GM19328 (cell line): ENCODE measurements at regions not wholly inside any gene's neighbourhood (a gene's known extent, or its start where the extent isn't known, plus 50 kb on each side); places are given as distances from the start of the nearest gene placed in this dataset.
"Not testable (repeated sequence)": the region's sequence is repeated elsewhere in the genome, so short reads cannot be mapped to it uniquely, and the experiment has no call there.

Source experiments
- ATAC-seq: cut with Tn5 transposase; IDR thresholded peaks from one replicate; pipeline ENCODE4 v1.9.1; 2021; ENCODE audit warnings: mild to moderate bottlenecking, moderate library complexity; ENCODE audit not compliant: unreplicated experiment

DNA sequence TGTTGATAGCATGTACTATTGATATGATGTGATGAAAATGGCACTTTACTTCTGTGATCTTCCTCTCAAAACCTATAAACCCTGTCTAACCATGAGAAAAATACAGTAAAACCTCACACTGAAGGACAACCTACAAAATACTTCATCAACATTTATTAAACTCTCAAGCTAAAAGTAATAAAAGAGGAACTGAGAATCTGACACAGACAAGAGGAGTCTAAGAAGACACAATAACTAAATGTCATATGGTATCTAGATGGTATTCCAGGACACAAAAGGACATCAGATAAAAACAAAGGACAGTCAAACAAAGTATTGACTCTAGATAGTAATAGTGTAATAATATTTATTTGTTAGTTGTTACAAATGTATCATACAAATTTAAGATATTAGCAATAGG lies 655.3 kb downstream of the SH3BGRL start:
- no peak for ATAC-seq

DNA sequence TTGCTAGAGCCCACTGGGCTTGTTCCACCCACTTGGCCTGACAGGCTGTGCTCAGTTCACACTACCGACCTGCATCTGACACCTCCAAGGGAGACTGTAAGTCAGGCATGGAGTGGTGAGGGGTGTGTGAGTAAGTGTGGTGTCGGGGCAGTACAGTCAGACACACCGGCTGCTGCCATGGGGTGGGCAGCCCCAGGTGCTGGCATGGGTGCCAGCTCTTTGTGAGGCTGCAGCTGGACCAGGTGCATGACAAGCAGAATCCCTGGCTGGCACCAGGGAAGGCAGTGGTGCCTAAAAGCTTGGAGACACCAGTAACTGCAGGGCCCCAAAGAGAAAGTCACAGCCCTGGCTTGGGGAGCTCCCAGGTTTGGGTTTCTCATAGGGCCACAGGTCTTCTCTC lies 665.0 kb downstream of the SH3BGRL start:
- no peak for ATAC-seq

DNA sequence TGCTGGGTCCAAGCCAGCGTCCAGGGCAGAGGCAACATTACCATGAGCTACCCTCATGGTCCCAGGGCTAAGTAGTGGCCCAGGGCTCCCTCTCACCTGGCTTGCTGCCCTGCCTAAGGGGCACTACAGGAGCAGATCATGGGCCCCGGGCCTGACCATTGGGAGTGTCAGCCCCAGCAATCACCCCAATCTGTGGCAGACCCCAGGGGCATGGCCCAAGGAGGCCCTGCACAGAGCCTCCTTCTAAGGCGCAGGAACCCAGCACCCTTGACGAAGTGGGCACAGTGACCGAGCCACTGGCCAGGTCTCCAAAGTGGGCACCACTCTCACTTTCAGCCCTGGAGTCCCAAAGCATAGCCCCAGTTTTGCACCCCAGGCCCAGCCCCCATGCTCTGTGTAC lies 667.1 kb downstream of the SH3BGRL start:
- ATAC-seq = no peak

DNA sequence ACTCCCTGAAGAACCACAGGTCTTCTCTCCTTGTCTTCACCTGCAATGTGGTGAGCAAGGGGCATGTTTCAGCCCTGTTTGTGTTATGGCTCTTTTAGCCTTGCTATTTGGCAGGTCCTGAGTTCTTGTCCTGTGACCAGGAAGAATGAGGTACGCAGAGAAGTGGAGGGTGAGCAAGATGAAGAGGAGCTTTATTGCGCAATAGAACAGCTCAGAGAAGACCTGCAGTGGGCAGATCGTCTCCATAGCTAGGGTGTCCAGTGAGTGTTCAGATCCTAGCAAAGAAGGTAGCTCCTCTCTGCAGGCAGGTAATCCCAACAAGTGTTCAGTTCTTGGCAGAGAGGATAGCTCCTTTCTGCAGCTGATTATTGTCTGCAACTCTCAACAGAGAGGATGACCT lies 672.9 kb downstream of the SH3BGRL start:
- ATAC-seq = no peak

DNA sequence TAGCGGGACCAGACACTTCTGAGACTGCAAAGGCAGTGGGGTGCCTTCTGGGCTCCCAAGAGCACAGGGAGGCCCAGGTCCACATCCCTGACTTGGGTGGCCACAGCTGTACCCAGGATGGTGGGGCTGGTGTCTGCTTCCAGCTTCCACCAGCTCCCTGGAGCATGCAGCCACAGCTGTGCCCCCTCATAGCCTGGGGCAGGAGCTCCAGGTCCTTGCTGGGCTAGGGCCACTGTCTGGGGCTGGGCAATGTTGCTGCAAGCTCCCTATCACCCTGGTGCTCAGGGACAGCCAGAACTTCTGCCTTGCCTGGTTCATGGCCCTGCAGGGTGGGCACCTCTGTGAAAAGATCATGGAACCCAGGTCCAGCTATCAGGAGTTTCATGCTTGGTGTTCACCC lies 673.9 kb downstream of the SH3BGRL start:
- ATAC-seq = no peak

DNA sequence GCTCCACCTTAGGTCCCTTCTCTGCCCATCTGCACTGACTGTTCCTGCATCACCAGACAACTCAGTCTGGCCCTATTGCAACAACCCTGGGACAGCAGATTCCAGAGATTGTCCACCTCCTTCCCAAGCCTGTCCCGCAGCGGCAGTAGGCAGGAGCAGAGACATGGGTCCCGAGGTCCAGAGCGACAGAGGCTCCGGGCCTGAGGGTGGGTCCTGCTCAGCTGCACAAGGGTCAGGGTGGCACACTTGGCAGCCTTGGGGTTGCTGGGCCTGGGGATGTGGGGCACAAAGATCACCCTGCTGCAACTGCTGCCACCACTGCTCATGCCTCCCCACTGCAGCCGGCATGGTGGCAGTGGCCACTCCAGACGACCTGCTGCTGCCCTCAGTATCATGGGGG lies 674.5 kb downstream of the SH3BGRL start:
- no peak for ATAC-seq

DNA sequence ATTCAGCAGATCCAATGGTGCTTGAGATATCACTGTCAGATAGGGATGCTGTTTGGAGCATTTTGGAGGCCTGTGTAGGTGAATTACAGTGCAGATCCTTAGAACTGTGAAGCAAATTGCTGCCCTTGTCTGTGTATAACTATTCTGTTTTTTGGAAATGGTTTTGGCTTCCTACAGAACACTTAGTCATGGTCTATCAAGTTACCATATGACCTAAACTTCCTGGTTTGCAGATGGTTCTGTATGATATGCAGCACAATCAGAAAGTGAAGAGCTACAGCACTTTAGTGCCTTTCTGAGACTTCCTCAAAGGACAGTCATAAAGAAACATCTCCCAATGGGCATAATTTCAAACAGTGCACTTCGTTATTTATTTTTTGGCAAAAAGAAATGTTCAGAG lies 688.6 kb downstream of the SH3BGRL start:
- no peak for ATAC-seq

DNA sequence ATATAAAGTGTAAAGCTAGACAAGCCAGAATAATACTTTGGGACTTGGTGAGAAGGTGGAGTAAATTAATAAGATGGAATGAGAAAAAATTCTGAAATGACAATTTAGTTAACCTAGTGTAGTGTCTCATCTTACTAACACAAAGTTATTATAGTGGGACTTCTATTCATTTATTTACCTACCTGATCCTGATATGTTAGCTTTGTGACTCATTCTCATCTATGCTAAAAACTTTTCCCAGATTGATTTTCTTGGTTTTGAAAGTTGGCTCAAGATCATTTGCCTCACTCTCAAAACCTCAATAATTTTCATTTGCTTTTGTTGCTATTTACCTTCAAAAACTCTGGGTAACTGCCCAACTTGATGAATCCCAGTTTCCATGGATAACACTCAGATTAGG lies 698.6 kb downstream of the SH3BGRL start:
- no peak for ATAC-seq

DNA sequence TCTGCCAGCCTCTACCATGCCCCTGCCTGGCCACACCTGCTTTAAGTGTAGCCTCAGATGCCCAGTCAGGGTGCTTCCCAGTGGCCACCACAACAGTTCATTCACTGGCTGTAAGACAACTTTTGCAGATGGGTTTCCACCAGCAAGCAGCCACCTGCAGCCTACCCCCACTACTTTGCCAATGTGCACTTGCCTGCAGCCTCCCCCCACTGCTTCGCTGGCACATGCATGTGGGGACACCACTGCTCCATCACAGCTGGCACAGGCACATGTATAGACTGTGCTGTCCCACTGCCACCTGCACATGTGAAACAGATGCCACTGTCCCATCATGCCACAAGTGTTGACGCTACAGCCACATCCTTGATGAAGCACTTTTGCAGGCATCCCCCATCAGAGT lies 723.9 kb downstream of the SH3BGRL start:
- no peak for ATAC-seq

DNA sequence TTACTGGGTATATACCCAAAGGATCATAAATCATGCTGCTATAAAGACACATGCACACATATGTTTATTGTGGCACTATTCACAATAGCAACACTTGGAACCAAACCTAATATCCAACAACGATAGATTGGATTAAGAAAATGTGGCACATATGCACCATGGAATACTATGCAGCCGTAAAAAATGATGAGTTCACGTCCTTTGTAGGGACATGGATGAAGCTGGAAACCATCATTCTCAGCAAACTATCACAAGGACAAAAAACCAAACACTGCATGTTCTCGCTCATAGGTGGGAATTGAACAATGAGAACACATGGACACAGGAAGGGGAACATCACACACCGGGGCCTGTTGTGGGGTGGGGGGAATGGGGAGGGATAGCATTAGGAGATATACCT lies 744.0 kb downstream of the SH3BGRL start:
- not testable (repeated sequence) for ATAC-seq

DNA sequence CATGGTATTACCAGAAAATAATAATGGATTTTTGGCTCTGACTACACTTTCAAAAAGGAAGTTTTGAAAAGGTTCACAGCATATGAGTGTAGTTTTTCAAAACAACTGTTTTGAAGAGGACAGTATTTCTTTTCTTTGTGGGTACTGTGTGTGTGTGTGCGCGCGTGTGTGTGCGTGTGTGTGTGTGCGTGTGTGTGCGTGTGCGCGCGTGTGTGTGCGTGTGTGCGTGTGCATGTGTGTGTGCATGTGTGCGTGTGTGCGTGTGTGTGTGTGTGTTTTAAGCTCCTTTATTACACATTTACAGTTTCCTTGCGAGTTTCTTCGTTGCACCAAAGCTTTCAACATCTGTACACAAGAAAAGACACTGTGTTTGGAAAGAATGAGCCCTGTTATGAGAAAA lies 755.4 kb downstream of the SH3BGRL start:
- ATAC-seq = no peak

DNA sequence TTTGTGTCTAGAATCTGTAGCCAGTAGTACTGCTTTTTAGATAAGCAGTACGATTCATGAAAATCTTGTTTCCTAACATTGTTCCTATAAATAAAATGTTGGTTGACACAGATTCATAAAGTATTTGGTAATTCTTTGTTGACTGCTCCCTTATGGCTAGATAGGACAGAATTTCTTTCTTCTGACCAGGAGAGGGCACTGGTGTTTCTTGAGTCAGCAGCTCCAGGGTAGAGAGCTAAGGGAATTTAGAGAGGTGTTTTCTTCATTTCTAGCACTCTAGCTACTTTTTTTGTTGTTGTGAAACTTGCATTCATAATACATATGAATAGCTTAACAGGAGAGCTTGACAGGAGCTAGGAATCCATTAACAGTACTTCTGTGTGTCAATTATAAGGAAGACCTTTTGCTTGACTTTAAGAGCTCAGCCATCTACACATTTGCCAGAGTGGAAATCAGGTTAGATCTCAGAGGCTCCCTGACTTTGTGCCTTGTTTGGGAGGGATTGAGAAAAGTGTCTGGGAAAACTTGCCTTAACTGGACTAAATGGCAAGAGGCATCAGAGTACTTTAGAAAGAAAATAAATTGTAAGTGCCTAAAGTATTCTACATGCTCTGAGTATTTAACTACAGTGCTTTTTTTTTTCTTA lies 756.1 kb downstream of the SH3BGRL start:
- peak; percentile 62 for ATAC-seq

DNA sequence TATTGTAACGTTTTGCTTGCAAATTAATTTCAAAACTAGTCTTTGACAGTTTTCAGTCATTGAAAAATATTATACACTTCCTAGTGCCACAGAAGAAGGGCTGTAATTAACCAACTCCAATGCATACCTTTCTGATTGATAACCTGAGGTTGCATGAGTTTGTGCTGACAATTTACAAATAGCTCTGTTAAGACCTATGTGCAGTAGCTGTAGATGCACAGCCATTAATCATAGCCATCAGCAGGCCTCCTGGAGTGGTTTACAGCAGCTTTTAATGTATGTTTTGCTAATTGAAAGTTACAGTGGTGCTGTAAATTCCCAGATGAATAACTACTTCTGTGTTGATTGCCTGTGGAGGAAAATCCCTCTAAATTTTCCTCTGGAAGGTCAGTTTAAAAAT lies 758.1 kb downstream of the SH3BGRL start:
- ATAC-seq = no peak

DNA sequence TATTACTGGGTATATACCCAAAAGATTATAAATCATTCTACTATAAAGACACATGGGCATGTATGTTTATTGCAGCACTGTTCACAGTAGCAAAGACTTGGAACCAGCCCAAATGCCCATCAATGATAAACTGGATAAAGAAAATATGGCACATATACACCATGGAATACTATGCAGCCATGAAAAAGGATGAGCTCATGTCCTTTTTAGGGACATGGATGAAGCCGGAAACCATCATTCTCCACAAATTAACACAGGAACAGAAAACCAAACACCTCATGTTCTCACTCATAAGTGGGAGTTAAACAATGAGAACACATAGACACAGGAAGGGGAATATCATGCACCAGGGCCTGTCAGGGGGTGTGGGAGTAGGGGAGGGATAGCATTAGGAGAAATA lies 772.5 kb downstream of the SH3BGRL start:
- ATAC-seq = not testable (repeated sequence)

DNA sequence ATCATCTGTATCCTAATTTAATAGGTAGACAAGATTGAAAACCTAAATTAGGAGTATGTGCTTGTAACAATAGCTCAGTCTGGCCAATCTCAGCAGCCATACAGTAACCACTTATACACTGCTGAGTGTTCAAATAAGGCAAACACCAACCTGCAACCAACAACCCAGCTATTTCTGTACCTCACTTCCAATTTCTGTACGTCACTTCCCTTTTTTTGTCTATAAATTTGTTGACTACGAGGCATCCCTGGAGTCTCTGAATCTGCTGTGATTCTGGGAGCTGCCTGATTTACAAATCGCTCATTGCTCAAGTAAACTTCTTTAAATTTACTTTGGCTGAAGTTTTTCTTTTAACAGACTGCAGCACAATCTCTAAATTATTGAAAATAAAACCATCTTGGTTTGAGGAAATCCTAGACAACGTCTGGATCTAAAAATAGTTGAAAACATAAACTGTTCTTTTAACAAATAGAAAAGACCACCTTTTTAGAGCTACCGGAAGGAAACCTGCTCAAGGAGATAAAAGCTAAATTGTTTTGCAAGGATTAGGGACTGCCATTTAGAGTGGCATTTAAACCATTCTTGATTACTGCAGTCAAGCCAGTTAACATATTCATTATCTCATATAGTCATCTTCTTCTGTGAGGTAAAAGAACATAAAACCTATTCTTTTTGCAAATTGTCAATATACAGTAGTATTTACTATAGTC lies 778.1 kb downstream of the SH3BGRL start:
- no peak for ATAC-seq

DNA sequence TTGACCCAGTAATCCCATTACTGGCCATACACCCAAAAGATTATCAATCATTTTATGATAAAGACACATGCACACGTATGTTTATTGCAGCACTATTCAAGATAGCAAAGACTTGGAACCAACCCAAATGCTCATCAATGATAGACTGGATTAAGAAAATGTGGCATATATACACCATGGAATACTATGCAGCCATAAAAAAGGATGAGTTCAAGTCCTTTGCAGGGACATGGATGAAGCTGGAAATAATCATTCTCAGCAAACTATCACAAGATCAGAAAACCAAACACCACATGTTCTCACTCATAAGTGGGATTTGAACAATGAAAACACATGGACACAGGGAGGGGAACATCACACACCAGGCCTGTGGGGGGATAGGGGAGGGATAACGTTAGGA lies 785.3 kb downstream of the SH3BGRL start:
- ATAC-seq = not testable (repeated sequence)

DNA sequence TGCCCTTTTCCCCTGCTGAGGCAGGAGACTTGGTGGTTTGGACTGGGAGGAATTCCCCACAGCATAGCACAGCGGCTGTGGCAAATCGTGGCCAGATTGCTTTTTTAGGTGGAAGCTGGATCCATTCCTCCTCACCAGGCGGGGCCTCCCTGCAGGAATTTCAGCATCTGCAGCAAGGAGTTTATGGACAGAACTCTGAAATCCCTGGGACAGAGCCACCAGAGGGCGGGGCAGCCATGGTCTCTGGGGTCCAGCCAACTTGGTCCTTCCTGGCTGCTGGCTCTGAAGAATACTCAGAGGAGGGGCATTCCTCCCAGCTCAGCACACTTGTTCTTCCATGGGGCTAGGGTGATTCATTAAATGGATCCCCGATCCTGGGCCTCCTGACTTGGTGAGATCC lies 794.3 kb downstream of the SH3BGRL start:
- no peak for ATAC-seq

DNA sequence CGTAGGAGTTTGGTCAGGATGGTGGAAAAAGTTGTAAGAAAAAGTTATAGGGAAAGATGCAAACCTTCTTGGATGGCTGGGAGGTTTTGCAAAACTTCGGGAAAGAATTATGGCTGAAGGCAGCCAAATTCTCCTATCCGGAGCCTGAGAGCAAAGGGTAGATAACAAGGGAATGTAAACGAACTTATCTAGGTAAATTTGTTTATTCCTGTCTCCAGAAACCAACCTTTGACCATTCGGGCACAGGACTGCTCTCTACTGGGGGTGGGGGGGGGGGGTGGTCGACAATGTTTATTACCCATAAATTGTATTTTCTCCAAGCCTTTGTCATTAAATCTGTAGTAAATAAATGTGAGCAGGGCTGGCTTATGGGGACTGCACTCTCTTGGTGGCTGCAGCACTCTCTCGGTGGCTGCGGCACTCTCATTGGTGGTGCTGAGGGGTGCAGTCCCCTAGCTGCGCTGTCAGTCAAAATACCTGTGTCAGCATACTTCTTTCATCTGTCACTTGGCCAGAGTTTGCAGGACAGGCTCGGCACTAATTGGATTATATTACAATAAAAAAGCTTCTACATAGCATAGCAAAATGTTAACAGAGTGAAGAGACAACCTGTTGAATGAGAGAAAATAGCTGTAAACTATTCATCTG lies 827.8 kb downstream of the SH3BGRL start:
- no peak for ATAC-seq

DNA sequence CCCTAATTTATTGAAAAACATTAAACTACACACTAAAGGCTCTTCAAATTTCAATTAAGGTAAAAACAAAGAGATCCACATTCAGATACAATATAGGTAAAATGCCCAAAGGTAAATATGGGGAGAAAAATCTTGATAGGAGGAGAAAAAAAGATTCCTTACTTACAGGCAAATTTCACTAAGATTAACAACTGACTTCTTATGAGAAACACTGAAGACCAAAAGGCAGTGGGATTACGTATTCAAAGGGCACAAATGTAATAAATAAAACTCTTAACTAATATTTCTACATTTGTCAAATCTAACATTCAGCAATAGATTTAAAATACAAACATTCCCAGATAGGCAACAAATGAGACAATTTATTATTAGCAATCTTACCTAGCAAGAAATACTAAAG lies 829.3 kb downstream of the SH3BGRL start:
- no peak for ATAC-seq

DNA sequence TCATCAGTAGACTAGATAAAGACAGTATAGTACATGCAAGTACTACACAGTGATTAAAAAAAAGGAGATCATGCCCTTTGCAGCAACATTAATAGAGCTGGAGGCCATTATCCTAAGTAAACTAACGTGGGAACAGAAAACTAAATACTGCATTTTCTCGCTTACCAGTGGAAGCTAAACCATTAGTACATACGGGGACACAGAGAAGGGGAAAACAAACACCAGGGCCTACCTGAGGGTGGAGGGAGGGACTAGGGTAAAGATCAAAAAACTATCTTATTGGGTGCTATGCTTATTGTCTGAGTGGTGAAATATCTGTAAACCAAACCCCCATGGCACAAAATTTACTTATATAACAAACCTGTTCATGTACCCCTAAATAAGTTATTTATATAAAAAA lies 836.9 kb downstream of the SH3BGRL start:
- ATAC-seq = no peak

DNA sequence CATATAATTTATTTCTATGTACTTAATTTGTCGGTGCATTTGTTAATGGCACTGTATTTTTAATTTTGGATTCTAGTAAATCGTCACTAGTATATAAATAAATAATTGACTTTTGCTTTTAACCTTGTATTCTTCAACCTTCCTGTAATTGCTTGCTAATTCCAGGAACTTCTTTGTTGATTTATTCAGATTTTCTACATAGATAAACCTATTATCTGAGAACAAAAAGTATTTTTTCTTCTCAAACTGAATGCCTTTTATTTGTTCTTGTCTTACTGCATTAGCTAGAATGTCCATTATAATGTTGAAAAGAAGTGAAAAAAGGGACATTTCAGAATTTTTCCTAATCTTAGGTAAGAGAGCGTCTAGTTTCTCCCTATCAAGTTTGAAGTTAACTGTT lies 839.1 kb downstream of the SH3BGRL start:
- no peak for ATAC-seq

DNA sequence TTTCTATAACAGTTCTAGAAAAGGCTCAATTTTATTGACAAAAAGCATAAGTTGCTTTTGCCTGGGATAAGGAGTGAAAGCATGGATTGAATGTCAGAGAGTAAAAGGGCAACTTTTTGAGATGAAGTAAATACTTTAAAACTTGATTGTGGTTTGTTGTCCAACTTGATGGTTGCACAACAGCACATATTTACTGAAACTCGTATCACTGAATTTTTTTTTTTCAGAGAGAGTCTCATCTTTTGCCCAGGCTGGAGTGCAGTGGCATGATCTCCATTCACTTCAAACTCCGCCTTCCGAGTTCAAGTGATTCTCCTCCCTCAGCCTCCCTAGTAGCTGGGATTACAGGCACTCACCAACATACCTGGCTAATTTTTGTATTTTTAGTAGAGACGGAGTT lies 856.8 kb downstream of the SH3BGRL start:
- ATAC-seq = no peak
